Tibial artery (tissue), 4 donors: ENCODE measurements at regions not wholly inside any gene's neighbourhood (a gene's known extent, or its start where the extent isn't known, plus 50 kb on each side); places are given as distances from the start of the nearest gene placed in this dataset.

ENCODE experiments used
- DNase-seq, 2 donors: peaks; one replicate each; pipeline ENCODE4 v3.0.0-alpha.2; 2019
- H3K27ac ChIP-seq, 2 donors: fragments of 200-600 bp; sonication (generic) in 1 of 2; 1 replicate in 1 of 2; 2 replicates in 1 of 2; pipeline ENCODE4 v1.5.1; 2018 to 2019; ENCODE audit warnings: mild to moderate bottlenecking in 1 of 2
- H3K27me3 ChIP-seq, 2 donors: fragments of 200-600 bp; sonication (generic) in 1 of 2; one replicate each; pipeline versions ENCODE4 v1.5.1 to v1.6.0; 2016 to 2019
- H3K36me3 ChIP-seq, 3 donors: fragments of 200-600 bp; sonication (generic) in 2 of 3; one replicate each; pipeline ENCODE4 v1.5.1; 2016 to 2019; ENCODE audit warnings: mild to moderate bottlenecking in 2 of 3
- H3K4me1 ChIP-seq, 4 donors: fragments of 200-600 bp; sonication (generic) in 2 of 4; 1 replicate in 3 of 4; 2 replicates in 1 of 4; pipeline ENCODE4 v1.5.1; 2016 to 2019
- H3K4me3 ChIP-seq, 2 donors: fragments of 200-600 bp; sonication (generic) in 1 of 2; 1 replicate in 1 of 2; 2 replicates in 1 of 2; pipeline ENCODE4 v1.5.1; 2018 to 2019; ENCODE audit warnings: mild to moderate bottlenecking in 2 of 2
- H3K9me3 ChIP-seq, 3 donors: fragments of 200-600 bp; sonication (generic) in 1 of 3; one replicate each; pipeline ENCODE4 v1.5.1; 2016 to 2019
- intact Hi-C: fragments of 100-400 bp; cut with DNase I; formaldehyde crosslinking; loops from one replicate; pipeline ENCODE4 v1.15.0; 2023; ENCODE audit warnings: low total_unique reads
- TF ChIP-seq, protein P1 (sequence below), 2 experiments: fragments of 200-600 bp in 1 of 2; fragments of 450-650 bp in 1 of 2; IDR thresholded peaks; one replicate each; pipeline ENCODE4 v1.5.1; 2017 to 2019; ENCODE audit warnings: antibody characterized with exemption in 2 of 2, mild to moderate bottlenecking in 1 of 2, moderate library complexity in 1 of 2

DNA sequence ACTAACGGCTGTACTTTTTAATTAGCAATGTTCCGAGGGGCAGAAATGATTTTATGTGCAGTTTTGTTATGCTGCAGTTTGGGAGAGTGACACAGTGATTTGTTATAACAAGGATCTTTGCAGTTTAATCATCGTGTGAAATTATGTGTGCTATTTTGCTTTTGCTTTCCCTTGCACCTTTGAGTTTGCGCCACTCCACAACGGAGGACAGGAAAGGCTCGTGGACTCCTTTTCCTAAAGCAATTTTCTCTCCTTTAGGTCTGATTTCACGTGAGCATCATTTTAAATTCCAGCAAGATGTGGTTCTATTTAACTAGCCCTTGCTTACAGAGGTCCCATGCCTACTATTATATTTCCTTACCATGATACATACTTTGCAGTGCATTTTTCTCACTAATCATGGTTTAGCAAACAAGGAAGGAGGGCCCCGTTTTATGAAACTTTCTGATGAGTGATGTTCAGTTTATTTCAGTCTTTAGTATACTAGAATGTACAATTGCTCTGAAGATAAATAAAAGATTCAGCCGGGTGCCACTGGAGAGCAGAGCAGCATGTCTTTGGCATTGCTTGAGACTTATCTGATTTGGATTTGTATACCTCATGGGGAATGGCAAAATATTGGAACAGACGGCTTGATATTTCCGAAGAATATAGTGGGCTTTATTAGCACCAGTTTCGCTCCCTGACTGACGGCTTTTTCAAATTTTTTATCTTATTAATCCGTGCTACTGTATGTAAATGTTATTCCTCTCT is 528.2 kb upstream of the FANCL start:
- Histone ChIP-seq H3K9me3 (no peaks in the 10 kb centered on the region), H3K4me3 (no peak overlapping the region), H3K27ac (no peak overlapping the region), H3K4me1 (no peaks in the 10 kb centered on the region), H3K27me3 (peaks cover 0 to 4% of the 10 kb centered on the region in 2 donors), H3K36me3 (no peaks in the 10 kb centered on the region)
- TF ChIP-seq, protein P1, sequence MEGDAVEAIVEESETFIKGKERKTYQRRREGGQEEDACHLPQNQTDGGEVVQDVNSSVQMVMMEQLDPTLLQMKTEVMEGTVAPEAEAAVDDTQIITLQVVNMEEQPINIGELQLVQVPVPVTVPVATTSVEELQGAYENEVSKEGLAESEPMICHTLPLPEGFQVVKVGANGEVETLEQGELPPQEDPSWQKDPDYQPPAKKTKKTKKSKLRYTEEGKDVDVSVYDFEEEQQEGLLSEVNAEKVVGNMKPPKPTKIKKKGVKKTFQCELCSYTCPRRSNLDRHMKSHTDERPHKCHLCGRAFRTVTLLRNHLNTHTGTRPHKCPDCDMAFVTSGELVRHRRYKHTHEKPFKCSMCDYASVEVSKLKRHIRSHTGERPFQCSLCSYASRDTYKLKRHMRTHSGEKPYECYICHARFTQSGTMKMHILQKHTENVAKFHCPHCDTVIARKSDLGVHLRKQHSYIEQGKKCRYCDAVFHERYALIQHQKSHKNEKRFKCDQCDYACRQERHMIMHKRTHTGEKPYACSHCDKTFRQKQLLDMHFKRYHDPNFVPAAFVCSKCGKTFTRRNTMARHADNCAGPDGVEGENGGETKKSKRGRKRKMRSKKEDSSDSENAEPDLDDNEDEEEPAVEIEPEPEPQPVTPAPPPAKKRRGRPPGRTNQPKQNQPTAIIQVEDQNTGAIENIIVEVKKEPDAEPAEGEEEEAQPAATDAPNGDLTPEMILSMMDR (IDR thresholded peaks at IDR 0.05), result no peak
- intact Hi-C loops, result no loop called here
- no peak for DNase-seq

DNA sequence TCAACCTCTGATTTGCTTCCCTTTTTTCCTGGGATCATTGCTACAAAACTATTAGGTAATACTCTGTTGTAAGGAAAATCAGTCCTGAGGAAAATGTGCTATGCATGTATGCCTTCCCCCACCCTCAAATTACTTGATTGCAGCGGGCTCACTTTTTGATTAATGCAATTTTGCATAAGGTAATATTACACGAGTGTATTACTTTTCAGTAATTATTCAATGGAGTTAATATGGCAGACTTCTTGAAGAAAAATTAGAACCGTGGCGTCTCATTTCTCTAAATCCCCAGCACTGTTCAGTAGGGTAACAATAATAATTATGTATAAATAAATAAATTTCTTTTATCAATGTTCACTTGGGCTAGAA is 527.6 kb upstream of the FANCL start:
- no peaks in the 10 kb centered on the region for H3K36me3 ChIP-seq
- no peak overlapping the region for H3K4me3 ChIP-seq
- no peak for DNase-seq
- H3K27ac ChIP-seq, result no peak overlapping the region
- intact Hi-C loops, result no loop called here
- peaks cover 0 to 4% of the 10 kb centered on the region in 2 donors for H3K27me3 ChIP-seq
- no peaks in the 10 kb centered on the region for H3K9me3 ChIP-seq
- TF ChIP-seq, protein P1 (IDR thresholded peaks at IDR 0.05), result no peak
- H3K4me1 ChIP-seq, result no peaks in the 10 kb centered on the region

DNA sequence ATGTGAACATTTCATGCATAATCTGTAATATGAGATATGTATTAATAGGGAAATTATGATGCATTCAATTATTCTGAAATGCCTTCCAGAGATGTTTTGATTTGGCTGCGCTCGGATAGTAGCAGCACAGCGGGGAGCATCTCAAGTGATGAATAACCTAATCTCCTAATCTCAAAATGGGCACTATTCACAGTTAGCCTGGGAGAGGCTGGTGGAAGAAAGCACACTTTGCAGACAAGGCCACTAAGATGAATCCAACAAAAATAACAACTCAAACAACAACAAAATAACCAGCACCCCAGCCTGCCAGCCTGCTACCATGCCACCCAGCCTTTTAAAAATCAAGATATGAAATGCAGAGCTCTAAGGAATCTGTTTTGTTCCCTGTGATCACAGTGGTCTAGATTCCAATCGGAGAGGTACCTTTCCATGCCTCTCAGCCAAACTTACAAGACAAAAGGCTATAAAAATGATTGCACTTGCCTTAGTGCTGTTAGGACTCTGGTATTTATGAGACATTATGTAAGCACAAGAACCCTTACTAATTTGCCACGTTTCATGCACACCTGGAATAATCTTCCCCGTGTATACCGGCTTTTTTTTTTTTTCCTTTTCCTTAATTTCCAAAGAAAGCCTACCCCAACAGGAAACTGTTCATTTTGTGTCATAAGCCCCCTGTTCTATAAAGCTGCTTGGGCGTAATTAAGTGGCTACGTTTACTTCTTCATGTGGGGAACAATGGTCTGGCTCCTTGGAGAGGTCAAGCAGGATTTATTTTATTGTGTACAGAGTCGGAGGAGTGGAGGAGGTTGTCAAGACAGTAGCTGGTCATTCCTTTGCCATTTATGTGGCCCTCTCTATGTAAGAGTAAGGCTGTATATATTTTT is 526.9 kb upstream of the FANCL start:
- TF ChIP-seq, protein P1 (IDR thresholded peaks at IDR 0.05), result no peak
- H3K9me3 ChIP-seq, result no peaks in the 10 kb centered on the region
- no peak overlapping the region for H3K27ac ChIP-seq
- no peak overlapping the region for H3K4me3 ChIP-seq
- no peaks in the 10 kb centered on the region for H3K36me3 ChIP-seq
- no peak for DNase-seq
- intact Hi-C loops, result no loop called here
- no peaks in the 10 kb centered on the region for H3K4me1 ChIP-seq
- peaks cover 0 to 4% of the 10 kb centered on the region in 2 donors for H3K27me3 ChIP-seq

DNA sequence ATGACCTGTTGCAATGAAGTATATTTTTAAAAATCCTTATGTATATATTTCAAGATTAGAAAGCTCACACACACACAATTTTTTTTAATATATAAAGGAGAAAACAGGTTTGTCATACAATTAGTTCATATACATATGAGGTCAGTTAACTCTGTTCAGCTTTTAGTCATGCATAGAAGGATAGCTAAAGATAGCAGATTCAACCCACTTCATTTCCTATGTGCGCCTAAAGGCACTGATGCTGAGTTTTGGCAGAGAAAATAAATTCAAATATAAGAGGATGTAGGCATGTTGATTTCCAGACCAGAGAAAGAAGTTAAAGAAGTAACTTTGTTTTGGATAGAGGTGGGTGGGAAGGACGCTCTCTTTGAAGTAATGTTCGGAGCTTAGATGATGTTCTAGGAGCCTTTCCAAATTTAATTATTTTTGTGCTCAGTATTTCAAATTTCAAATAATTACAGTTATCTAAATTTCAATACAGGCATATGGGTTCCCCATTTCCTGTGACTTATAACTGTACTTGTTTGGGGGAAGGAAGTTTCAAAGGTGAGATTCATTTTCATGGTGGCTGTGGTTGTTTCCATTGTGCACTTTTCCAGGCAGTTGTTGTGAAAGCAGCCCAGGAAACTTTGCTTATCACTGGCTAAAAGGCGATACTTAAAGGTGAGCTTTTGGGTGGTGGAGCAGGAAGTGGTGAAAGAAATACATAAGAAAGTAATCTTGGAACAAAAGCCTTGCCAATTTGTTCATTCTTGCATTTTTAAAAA is 523.4 kb upstream of the FANCL start:
- Histone ChIP-seq H3K9me3 (no peaks in the 10 kb centered on the region), H3K4me1 (no peaks in the 10 kb centered on the region), H3K27ac (no peak overlapping the region), H3K4me3 (no peak overlapping the region), H3K27me3 (no peaks in the 10 kb centered on the region), H3K36me3 (no peaks in the 10 kb centered on the region)
- TF ChIP-seq, protein P1 (IDR thresholded peaks at IDR 0.05), result no peak
- no peak for DNase-seq
- intact Hi-C loops, result no loop called here

DNA sequence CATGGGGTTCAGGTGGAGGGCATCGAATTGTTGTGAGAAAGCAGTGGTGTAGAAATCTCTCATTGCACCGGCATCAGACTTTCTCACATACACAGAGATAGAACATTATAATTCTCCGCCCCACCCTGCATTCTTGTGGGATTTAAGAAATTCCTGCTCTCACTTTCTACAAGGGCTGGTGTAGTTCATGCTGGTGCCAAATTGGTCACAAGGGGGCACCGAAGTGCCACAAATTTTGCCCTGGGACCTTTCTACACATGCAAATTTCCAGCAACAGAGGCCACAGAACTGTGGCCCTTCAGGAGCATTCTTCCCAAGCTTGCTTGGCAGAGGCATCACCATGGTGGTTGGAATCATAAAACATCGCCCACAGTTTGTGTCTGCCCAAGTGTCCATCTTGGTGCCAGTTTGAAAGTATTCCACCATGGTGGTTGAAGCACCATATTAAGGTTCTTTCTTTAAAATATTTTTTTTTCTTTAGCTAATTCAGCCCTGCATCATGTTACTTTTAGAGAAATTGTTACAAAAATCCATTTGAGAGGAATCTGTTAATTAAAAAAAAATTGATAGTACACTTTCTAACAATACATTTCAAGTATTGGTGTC is 521.2 kb upstream of the FANCL start:
- Histone ChIP-seq H3K4me1 (no peaks in the 10 kb centered on the region), H3K9me3 (no peaks in the 10 kb centered on the region), H3K36me3 (no peaks in the 10 kb centered on the region), H3K4me3 (no peak overlapping the region), H3K27me3 (no peaks in the 10 kb centered on the region), H3K27ac (no peak overlapping the region)
- TF ChIP-seq, protein P1 (IDR thresholded peaks at IDR 0.05), result no peak
- intact Hi-C loops, result no loop called here
- no peak for DNase-seq
